HG03520 (cell line): ENCODE measurements at regions not wholly inside any gene's neighbourhood (a gene's known extent, or its start where the extent isn't known, plus 50 kb on each side); places are given as distances from the start of the nearest gene placed in this dataset.
"Not testable (repeated sequence)": the region's sequence is repeated elsewhere in the genome, so short reads cannot be mapped to it uniquely, and the experiment has no call there.

Source experiments
- ATAC-seq: cut with Tn5 transposase; IDR thresholded peaks from one replicate; pipeline ENCODE4 v1.9.1; 2021; ENCODE audit warnings: mild to moderate bottlenecking, moderate library complexity; ENCODE audit not compliant: unreplicated experiment

DNA sequence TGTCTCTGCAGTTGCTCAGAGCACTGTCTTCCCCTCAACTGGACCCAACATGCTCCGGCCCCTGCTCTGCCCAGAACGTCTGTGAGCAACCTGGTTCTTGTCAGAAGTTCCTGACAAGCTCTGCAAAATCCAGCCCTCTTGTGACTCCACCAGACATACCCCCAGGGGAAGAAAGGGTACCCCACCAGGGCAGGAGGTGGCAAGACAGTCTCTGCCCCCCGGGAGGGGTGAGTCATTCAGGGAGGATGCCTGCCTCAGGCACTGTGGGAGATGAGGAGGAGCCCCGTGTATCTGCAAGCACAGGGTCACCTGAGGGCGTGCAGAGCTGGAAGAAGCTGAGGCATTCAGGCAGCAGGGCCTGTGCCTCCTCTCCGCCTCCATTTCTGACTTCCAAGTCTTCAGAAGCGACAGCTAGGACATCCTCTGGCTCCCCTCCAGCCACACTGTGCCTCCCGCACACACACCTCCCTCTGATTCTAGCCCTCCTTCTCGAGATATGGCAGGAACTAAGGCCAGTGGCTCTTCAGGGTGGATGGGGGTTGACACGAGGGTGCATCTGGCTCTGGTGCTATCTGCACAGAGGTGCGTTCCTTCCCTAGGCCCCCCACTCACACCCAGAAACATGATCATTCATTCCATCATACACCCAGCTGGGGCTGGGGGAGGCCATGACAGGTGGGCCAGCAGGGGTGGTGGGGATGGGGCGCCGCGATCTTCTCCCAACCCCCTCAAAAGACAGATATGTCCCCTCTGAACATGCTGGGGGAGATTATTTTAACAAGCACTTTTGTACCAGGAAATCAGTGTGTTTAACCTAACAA is 222.2 kb downstream of the CYP26B1 start:
- ATAC-seq = no peak

DNA sequence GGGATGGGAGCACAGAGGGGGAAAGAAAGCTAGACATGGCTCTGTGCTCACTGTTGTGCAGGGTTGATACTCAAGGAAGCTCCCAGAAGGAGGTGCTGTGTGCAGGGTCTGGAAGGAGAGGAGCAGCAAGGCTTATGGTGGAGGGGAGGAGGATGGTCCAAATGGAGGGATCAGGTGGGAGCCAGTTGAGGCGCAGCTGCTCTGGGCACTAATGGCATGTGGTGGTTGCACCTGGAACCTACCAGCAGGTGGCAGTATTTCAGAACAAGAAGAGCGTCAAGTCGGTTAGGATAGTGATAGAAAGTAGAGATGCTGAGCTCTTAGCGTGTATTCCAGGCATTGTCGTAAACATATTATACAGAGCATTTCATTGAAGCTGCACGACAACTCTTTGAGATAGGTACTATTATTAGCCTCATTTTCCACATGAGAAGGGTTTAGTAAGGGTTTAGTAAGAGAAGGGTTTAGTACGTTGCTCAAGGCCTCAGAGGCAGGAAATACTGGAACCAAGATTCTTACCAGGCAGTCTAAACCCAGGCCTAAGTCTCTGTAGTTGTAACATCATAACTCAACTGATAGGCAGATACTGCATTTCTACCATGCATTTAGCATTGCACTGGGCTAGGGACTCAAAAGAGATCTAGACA is 223.7 kb downstream of the CYP26B1 start:
- peak; percentile 76 for ATAC-seq

DNA sequence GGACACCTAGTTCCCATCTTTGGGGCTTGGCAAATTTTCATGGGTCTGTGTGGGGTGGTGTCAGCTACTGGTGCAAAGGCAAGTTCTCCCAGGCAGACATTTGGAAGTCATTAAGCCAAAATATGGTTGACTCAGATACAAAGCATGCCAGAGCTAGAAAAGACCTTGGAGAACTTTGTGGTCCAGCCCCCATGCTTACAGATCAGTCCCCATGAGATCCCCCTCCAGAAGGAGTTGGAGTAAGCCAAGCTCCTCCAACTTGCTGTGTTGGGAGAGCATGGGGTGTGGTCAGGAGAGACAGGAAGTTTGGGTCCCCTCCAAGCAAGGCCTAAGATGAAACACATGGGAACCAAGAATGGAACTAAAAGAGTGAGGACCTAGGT is 224.5 kb downstream of the CYP26B1 start:
- no peak for ATAC-seq

DNA sequence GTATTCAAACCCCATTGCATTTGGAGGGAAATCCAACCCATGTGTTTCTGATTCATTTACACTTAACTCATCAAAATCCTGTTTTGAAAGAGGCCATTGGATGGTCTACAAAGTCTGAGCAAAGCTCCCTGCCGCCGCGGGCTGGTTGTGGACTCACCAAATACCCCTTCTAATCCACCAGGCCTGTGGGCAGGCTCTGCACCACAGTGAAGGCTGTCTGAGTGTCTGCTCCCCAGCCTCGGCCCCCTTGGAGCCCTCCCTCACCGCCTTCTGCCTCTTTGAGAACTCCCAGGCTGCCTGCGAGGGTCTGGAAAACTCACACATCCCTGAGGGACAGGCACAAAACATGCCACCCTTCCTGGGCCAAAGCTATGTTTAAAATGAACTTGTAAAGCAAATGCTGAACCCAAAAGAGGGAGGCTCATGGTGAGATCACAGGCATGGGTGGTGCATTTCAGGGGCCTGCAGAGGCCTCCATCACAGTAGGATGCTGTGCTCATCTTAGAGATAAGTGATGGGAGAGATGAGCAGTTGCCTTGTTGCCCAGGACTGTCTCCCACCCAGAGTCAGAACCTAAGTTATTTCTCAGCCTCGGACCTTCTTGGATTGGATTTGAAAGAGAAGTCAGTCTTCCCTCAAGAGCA is 225.0 kb downstream of the CYP26B1 start:
- ATAC-seq = no peak

DNA sequence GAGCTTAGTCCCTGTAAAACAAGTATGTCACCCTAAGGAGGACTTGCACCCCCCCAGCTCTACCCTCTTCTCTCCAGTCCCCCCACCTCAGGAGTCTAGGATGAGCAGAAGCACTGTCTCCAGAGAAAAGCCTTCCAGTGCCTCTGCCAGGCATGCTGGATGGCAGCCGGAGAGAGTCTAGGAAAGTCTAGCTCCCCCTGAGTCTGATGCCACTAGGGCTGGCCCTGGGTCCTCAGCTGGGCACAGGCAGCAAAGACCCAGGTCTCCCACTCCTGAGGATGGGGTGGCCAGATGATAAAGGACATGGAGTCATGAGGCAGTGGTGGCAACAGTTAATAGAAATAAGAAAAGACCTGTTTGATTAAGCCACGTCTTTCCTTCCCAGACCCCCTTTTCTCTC is 225.6 kb downstream of the CYP26B1 start:
- ATAC-seq = no peak

DNA sequence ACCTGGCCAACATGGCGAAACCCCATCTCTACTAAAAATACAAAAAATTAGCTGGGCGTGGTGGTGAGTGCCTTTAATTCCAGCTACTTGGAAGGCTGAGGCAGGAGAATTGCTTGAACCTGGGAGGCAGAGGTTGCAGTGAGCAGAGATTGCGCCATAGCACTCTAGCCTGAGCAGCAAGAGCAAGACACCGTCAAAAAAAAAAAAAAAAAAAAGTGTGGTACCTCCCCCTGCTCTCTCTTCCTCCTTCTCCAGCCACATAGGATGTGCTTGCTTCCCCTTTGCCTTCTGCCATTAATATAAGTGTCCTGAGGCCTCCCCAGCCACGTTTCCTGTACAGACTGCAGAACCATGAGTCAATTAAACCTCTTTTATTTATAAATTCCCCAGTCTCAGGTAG is 226.8 kb downstream of the CYP26B1 start:
- not testable (repeated sequence) for ATAC-seq

DNA sequence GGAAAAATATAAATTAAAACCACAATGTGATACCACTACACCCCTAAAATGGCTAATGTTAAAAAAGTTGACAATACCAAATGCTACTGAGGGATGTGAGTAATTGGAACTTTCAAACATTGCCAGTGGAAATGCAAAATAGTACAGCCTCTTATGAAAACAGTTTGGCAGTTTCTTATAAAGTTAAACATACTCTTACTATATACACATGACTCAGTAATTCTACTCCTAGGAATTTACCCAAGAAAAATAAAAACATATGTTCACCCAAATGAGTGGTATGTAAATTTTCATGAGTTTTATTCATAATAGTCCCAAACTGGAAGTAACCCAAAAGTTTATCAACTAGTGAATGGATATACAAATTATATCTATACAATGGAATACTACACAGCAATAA is 228.0 kb downstream of the CYP26B1 start:
- ATAC-seq = no peak

DNA sequence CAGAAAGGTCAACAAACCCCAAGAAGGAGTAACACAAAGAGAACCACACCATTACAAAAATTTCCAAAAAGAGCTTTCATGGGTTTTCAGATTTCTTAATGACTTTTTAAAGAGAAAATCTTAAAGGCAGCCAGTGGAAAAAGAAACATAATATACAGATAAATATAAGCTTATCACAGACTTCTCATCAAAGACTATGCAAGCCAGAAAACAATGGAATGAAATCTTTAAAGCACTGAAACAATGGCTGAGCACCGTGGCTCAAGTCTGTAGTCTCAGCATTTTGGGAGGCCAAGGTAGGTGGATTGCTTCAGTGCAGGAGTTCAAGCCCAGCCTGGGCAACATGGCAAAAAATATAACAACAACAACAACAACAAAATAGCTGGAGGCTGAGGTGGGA is 237.4 kb downstream of the CYP26B1 start:
- ATAC-seq = no peak

DNA sequence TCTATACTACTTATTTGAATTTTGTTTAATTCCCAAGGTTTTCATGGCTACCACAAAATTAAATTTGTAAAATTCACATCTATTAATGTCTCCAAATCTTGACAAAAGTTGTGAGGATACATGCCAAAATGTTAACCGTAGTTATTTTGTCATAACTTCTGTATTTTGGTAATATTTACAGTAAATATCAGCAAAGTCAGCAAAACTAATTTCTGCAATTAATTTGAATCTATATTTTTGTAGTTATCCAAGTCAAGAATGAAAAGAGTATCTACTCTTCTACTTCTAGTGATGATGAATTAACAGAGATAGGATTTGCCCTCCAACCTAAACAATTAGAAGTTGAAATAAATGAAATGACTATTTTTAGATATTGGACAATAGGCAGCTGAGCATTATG is 238.9 kb downstream of the CYP26B1 start:
- no peak for ATAC-seq

DNA sequence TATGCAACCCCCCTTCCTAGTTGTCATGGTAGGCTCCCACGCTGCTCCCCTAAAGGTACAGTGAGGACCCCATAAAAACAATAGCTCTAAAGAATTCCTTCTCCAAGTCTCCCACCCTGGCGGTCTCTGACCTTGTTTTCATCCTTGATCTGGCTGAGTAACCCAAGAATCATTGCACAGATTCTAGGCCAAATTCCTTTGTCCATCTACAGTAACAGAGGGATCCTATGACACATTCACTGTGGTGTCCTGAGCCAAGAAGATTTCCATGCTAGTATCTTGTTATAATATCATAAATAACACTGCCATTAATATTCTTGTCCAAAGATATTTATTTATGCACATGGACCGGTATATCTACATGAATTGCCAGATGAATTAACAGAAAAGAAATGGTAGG is 240.2 kb downstream of the CYP26B1 start:
- no peak for ATAC-seq

DNA sequence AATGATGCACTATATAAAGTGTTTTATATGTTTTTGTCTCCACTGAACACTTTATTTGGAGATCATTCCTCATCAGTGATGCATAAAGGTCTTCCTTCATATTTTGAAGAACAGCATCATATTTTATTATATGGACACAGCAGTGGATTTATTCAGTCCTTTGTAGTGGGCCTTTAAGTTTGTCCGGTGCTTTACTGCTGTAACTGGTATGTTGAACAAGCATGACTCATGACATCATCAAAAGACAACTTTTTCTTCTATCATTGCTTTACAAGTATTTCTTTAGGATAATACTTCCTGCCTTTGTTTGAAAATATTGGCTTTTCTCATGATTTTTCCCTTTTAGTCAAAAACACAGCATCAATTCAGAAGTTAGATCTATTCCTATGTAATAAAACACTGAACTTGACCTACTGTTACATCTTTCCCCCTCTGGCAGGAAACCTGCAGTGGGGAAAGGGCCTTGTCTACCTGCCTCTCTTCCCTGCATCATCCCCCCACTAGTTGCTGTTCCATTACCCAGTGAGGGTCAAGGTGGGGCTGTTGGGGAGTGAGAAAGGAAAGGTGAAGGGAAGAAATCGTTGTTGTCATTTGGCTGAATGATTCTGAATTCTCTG is 241.2 kb downstream of the CYP26B1 start:
- no peak for ATAC-seq

DNA sequence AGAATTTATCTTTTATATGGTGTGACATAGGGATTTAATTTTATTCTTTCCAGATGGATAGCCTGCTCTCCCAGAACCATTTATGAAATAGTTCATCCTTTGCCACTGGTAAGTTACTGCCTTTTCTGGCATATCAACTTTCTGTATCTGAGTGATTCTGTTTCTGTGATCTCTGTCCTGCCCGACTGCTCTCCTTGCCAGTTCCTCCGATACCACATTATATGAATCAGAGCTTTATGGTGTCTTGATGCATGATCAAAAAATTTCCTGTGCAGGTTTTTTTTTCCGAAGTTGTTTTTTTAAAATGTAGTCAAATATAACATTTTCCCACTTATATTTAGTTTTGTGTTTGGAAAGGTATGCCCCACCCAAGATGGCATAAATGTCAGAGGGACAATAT is 242.5 kb downstream of the CYP26B1 start:
- ATAC-seq = no peak

DNA sequence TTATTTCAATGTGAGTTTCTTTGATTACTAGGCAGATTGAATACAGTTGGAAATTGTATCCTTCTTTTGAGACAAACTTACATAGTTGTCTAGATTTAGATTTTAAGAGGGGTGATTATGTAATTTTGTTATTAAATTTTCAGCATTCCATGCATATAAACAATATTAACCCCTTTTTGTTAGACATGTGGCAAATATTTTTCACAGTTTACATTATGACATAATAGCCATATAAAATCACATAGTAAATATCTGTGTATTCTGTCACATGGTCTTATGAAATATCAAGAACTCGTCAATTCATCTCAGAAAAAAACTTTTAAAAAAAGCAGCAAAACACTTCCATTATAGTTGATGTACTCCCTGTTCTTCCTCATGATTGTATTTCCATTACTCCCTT is 243.8 kb downstream of the CYP26B1 start:
- no peak for ATAC-seq

DNA sequence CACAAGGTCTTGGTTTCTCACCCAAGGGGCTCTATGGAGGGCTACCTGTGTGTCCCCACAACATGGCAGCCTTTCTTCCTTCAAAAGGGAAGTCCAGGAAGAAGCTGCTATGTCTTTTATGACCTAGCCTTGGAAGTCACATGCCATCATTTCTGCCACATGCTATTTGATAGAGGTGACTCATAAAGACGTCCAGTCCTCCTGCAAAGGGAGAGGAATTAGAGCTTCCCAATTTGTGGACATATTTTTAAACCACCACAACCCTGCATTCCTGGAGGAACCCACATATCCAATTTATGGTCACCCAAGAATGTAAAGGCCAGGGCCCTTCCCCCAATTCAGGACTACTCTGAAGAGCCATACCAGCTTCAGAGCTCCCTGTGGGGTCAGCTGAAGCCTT is 246.2 kb downstream of the CYP26B1 start:
- no peak for ATAC-seq

DNA sequence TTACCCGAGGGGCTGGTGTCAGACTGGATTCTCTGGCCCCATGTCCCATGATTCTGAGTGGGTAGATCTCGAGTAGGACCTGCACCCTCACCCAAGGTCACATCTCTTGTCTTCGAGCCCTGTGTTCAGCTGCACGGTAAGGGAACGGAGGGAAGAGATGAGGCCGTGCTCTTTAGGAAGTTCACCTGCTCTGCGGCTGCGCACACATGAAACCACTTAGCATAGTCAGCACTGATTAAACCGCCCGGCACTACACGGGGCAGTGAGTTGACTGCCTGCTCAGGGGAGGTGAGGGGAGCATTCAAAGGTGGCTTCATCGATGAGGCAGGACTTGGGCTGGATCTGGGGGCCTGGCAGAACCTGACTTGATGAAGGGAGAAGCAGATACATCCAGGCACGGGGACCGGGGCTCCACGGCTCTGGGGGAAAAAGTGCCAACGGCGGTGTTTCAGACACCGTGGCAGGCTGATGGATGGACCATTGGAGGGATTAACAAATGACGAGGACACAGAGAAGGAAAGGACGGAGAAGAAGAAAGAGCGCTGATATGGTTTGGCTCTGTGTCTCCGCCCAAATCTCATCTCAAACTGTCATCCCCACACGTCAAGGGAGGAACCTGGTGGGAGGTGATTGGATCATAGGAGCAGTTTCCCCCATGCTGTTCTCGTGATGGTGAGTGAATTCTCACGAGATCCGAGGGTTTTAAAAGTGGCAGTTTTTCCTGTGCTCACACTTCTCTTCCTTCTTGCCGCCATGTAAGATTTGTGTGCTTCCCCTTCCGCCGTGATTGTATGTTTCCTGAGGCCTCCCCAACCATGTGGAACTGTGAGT is 248.6 kb downstream of the CYP26B1 start:
- no peak for ATAC-seq

DNA sequence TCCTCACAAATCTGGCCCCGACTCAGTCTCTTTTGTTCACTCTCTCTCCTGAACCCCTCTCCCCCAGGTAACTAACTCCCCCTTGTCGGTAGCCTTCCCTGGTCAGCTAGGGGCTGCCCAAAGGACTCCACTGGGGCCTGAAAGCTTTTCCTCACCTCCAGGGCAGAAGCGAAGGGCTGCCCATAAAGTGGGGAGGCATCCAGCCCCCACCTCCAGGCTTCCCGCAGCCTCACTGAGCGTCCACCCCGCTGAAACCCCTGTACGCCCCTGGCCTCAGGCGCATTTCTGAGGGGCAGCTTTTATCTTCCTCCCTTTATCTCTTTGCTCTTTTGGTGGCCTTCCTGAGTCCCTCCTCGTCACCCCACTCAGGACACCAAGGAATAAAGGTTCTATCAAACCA is 249.3 kb downstream of the CYP26B1 start:
- no peak for ATAC-seq

DNA sequence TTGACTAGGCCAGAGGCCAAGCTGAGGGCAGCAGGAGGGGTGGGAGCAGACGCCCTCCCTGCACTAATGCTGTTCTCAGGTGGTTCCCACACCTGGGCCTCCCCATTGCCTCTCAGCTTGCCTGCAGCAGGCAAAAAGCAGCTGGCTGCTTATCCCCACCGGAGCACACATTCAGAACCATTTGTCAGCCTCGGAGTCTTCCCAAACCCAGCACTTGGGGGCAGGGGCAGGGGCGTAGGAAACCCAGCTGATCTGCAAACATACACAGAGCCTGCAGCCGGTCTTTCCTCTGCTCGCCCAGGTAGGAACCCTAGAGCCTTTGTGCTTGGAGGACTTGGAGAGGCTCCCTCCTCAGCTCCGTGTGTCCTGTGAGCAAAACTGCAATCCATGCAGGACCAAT is 249.8 kb downstream of the CYP26B1 start:
- ATAC-seq = no peak

DNA sequence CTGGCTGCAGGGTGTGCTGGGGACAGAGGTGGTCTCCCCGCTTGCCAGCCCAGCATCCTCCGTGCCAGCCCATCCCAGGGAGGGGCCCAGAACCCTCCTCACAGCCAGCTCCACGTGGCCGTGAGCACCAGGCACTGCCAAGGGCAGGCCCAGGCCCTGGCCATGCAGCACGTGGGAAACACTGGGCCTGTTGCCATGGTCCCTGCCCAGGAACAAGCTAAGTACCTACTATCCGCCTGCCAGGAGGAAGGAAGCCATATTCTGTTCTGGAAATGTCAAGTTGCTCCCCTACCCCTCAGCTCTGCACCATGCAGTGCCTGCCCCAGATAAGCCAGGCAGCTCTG is 250.6 kb downstream of the CYP26B1 start:
- no peak for ATAC-seq

DNA sequence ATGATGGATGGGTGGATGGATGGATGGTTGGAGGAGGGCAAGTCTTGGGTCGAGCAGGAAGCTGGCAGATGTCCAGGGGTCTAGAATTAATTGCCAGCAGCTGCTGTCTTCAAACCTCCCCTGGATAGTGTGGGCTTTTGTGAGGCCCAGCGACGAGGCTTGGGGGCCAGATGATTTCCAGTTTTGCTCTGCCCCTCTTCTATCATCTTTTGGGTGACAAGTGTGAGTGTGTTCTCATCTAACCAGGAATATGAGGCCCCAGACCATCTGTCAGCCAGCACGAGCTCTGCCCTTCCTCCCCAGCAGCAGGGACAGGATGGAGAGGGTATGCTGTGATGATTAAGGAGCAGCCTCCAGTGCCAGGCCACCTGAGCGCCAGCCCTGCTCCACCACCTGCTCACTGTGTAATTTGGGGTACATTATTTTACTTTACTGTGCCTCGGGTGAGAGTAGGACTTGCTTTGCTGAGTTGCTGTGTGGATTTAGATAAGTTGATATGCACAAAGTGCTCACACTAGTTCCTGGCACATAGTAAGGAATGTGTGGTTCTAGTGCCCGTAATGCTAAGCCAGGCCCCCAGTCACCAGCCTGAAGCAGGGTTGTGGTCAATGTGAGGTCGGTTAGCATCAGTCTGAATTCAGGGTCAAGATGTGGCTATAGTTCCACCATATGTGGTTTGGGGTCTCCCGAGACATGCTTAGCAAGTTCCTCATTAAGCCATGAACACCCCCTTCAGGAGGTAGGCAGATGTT is 251.1 kb downstream of the CYP26B1 start:
- ATAC-seq = no peak
